Bronchial epithelial cell (primary cell): ENCODE measurements at regions not wholly inside any gene's neighbourhood (a gene's known extent, or its start where the extent isn't known, plus 50 kb on each side); places are given as distances from the start of the nearest gene placed in this dataset.
"Not testable (repeated sequence)": the region's sequence is repeated elsewhere in the genome, so short reads cannot be mapped to it uniquely, and the experiment has no call there.

ENCODE experiments used
- DNase-seq: peaks from one replicate; pipeline ENCODE4 v3.0.0-alpha.2; 2010; ENCODE audit warnings: low read depth
- FAIRE-seq: peaks from 2 replicates; lab custom pipeline; 2011; peaks lifted over from hg19 to GRCh38; lab: Jason Lieb, UNC
- H3K27me3 ChIP-seq: 2 replicates; pipeline ENCODE4 v1.5.1; 2011; ENCODE audit warnings: low read length; ENCODE audit not compliant: control insufficient read depth, insufficient read depth
- H3K36me3 ChIP-seq: 2 replicates; pipeline ENCODE4 v1.5.1; 2011; ENCODE audit warnings: low read length; ENCODE audit not compliant: control insufficient read depth, insufficient read depth
- H3K4me3 ChIP-seq: 2 replicates; pipeline ENCODE4 v1.5.1; 2011; ENCODE audit warnings: mild to moderate bottlenecking, low read depth, low read length, control low read depth
- TF ChIP-seq, protein P1 (sequence below): IDR thresholded peaks from 2 replicates; pipeline ENCODE4 v1.5.1; 2011; ENCODE audit warnings: mild to moderate bottlenecking, moderate library complexity, low read length, control low read depth, inconsistent platforms; ENCODE audit not compliant: insufficient read depth, severe bottlenecking

DNA sequence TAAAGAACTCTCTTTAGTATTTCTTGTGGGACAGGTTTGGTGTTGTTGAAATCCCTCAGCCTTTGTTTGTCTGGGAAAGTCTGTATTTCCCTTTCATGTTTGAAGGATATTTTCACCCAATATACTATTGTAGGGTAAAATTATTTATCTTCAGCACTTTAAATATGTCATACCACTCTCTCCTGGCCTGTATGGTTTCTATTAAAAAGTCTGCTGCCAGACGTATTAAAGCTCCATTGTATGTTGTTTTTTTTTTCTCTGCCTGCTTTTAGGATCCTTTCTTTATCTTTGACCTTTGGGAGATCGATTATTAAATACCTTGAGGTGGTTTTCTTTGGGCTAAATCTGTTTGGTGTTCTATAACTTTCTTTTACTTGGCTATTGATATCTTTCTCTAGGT is 119.0 kb upstream of the TBC1D5 start:
- no peak for DNase-seq
- Histone ChIP-seq H3K4me3 (no peak overlapping the region), H3K36me3 (no peaks in the 10 kb centered on the region), H3K27me3 (no peaks in the 10 kb centered on the region)
- no peak for FAIRE-seq
- TF ChIP-seq, protein P1, sequence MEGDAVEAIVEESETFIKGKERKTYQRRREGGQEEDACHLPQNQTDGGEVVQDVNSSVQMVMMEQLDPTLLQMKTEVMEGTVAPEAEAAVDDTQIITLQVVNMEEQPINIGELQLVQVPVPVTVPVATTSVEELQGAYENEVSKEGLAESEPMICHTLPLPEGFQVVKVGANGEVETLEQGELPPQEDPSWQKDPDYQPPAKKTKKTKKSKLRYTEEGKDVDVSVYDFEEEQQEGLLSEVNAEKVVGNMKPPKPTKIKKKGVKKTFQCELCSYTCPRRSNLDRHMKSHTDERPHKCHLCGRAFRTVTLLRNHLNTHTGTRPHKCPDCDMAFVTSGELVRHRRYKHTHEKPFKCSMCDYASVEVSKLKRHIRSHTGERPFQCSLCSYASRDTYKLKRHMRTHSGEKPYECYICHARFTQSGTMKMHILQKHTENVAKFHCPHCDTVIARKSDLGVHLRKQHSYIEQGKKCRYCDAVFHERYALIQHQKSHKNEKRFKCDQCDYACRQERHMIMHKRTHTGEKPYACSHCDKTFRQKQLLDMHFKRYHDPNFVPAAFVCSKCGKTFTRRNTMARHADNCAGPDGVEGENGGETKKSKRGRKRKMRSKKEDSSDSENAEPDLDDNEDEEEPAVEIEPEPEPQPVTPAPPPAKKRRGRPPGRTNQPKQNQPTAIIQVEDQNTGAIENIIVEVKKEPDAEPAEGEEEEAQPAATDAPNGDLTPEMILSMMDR = no peak

DNA sequence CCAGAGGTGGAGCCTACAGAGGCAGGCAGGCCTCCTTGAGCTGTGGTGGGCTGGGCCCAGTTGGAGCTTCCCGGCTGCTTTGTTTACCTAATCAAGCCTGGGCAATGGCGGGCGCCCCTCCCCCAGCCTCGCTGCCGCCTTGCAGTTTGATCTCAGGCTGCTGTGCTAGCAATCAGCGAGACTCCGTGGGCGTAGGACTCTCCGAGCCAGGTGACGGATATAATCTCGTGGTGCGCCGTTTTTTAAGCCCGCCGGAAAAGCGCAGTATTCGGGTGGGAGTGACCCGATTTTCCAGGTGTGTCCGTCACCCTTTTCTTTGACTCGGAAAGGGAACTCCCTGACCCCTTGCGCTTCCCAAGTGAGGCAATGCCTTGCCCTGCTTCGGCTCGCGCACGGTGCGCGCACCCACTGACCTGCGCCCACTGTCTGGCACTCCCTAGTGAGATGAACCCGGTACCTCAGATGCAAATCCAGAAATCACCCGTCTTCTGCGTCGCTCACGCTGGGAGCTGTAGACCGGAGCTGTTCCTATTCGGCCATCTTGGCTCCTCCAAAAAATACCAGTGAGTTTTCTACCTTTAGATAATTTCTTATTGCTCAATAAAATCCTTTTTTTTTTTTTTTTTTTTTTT is 118.5 kb upstream of the TBC1D5 start:
- not testable (repeated sequence) for H3K4me3 ChIP-seq, FAIRE-seq, H3K27me3 ChIP-seq, H3K36me3 ChIP-seq, DNase-seq

GRCh38 chr3:17852217-17852616 is 109.8 kb upstream of the TBC1D5 start:
- DNase-seq (no peak), FAIRE-seq (no peak)
- TF ChIP-seq, protein P1 = no peak

DNA sequence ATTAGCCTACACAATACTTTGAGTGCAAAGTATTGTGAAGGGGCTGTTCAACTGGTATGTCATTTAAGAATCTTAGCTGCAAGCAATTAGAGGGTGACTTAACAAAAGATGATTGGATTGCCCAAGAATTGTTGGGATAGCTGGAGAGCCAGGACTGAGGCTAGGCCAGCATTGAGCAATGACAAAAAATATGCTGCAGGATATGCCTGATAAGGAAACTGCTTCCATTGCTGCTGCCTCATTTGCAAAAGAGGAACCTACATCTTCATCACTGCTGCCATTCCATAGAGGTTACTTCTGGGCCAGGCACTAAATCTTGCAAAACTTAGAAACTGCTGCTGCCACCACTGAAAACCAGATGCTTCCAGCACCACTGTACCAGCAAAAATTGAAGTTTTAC is 108.0 kb upstream of the TBC1D5 start:
- DNase-seq (peak; percentile 13), FAIRE-seq (no peak)
- TF ChIP-seq, protein P1 = no peak
- Histone ChIP-seq H3K27me3 (no peaks in the 10 kb centered on the region), H3K4me3 (no peak overlapping the region), H3K36me3 (no peaks in the 10 kb centered on the region)

More at GRCh38 chr3:17852217-17852616, 109.8 kb upstream of the TBC1D5 start:
- no peaks in the 10 kb centered on the region for H3K36me3 ChIP-seq
- H3K27me3 ChIP-seq = no peaks in the 10 kb centered on the region
- no peak overlapping the region for H3K4me3 ChIP-seq

- no peaks in the 10 kb centered on the region for H3K36me3 ChIP-seq
- H3K4me3 ChIP-seq = no peak overlapping the region
- H3K27me3 ChIP-seq = no peaks in the 10 kb centered on the region
- TF ChIP-seq, protein P1 = no peak
- no peak for FAIRE-seq
- no peak for DNase-seq
Observed at GRCh38 chr3:17848102-17848501, 105.7 kb upstream of the TBC1D5 start.

DNA sequence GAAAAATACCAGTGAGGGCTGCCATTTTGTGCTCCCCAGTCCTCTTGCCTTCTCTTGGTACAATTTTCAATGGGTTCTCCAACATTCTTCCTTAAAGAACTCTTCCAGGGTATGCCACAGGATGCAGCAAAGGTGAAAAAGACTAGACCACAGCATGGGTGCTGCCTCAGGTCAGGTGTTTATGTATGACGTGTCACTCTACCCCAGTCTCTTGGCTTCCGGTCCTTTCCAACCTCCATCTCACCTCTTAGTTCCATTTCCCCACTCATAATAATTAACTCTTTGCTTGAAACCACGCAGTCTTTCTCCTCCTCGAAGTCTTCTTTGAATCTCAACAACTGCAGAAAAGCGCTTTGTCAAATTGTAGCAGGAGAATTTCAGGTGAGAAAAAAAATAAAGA is 104.7 kb upstream of the TBC1D5 start:
- no peaks in the 10 kb centered on the region for H3K27me3 ChIP-seq
- DNase-seq (no peak), FAIRE-seq (no peak)
- no peak overlapping the region for H3K4me3 ChIP-seq
- no peaks in the 10 kb centered on the region for H3K36me3 ChIP-seq
- TF ChIP-seq, protein P1 = no peak
